ENCODE measurements at regions not wholly inside any gene's neighbourhood (a gene's known extent, or its start where the extent isn't known, plus 50 kb on each side); places are given as distances from the start of the nearest gene placed in this dataset.

DNA sequence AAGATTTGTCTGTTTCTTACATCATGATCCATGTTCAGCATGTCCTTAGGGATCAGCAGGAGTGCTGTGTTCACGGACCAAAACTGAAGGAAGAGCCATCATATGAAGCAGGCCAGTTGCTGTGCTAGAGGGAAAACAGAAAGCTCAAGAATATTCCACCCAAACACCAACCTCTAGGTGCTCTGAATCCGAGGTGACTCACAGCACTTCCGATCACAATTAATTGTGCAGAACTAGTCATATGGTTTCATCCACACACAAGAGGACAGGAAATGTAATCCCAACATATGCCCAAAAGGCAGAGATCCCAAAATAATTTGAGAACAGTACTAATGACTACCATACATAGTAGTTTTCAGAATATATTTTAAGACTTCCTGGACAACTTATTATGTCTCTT lies 257.9 kb upstream of the KCNH8 start:
- TF ChIP-seq POLR2A (IDR thresholded peaks at IDR 0.05), result no peak
- TF ChIP-seq, protein P1, sequence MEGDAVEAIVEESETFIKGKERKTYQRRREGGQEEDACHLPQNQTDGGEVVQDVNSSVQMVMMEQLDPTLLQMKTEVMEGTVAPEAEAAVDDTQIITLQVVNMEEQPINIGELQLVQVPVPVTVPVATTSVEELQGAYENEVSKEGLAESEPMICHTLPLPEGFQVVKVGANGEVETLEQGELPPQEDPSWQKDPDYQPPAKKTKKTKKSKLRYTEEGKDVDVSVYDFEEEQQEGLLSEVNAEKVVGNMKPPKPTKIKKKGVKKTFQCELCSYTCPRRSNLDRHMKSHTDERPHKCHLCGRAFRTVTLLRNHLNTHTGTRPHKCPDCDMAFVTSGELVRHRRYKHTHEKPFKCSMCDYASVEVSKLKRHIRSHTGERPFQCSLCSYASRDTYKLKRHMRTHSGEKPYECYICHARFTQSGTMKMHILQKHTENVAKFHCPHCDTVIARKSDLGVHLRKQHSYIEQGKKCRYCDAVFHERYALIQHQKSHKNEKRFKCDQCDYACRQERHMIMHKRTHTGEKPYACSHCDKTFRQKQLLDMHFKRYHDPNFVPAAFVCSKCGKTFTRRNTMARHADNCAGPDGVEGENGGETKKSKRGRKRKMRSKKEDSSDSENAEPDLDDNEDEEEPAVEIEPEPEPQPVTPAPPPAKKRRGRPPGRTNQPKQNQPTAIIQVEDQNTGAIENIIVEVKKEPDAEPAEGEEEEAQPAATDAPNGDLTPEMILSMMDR (IDR thresholded peaks at IDR 0.05), result no peak

Measured in sigmoid colon (tissue), 3 donors.